HG02840 (cell line): ENCODE measurements at regions not wholly inside any gene's neighbourhood (a gene's known extent, or its start where the extent isn't known, plus 50 kb on each side); places are given as distances from the start of the nearest gene placed in this dataset.

Experiments used
- ATAC-seq: cut with Tn5 transposase; IDR thresholded peaks from one replicate; pipeline ENCODE4 v1.9.1; 2021; ENCODE audit warnings: mild to moderate bottlenecking, moderate library complexity, moderate number of reproducible peaks; ENCODE audit not compliant: unreplicated experiment, low FRiP score

DNA sequence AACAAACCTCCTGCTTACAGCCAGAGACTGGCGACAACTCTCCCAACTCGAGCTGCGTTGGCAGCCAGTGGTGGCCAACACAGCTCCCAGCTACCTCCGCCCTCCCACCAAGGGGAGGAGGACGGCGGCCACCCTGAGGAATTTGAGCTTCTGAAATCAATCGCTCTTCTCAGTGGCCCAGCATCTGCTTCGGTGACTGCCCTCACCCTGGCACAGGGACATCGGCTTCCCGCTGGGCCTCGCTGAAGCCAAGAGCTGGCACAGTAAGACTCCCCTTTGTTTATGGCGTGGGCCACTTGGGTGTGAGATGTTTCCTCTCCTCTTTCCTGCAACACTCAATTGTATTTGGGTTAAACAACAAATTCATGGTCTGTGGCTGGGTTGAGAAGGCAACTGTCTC lies 136.2 kb downstream of the ZBTB18 start:
- ATAC-seq: no peak

DNA sequence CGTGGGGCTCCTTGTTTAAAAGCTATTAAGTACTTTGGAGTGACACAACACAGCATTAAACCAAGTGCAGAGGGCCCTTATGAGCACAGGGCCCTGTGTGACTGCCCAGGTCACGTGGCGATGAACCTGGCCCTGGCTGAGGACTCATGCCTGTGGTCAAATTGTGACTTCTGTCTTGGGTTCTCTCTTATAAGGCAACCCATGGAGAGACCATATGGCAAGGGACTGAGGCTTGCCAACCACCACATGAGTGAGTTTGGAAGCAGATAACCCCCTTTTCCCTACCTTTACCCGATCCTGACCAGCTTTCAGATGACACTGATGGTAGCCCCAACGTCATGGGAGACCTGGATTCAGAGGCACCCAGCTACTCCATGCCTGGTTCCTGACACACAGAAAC lies 140.5 kb downstream of the ZBTB18 start:
- ATAC-seq: no peak

DNA sequence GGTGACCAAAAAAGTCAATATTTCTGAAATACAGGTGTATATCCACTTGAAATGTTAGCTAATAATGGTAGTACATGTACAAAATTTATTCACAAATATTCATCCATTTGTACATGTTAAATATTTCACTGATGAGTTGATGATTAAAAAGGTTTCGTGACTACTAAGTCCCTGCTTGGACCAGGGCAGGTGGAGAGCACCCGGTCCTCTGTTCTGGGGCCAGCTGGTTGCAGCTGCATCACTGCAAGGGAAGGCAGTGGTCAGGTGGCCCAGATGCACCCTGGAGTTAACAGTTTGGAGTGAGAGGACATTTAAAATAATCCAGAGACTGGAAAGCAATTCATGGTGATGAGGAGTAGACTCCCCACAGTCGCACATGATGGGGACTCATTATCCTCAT lies 141.2 kb downstream of the ZBTB18 start:
- no peak for ATAC-seq

DNA sequence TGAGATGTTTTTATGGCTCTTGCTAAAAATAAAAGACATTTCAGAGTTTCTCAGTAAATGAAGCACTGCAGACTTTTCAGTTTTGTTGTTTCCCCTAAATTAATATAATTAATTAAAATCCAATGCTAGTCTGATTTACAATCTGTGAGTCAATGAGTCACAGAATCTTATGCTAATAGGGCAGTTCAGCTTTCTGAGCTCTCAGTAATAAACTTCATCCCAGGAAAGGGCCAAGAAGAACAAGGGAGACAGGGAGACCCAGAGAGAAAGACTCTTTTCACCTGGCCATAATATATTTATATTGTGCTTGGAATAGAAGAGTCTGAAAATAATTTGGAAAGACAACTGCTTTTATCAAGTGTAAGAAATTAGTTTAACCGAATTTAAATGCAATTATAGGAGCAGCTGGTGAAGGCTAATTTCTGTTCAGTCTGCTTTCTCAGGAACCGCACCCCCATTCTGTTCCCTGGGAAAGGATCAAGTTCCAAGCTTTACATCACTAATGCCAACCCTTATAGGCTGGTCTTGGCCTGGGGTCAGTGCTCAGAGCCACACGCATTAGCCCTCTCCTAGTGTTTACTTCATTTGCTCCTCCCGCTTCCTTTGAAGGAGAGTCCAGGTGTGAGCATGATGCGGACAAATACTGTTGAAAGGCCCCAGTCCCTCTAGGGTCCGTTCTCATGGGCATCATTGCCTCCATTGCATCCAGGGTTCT lies 145.6 kb downstream of the ZBTB18 start:
- no peak for ATAC-seq

DNA sequence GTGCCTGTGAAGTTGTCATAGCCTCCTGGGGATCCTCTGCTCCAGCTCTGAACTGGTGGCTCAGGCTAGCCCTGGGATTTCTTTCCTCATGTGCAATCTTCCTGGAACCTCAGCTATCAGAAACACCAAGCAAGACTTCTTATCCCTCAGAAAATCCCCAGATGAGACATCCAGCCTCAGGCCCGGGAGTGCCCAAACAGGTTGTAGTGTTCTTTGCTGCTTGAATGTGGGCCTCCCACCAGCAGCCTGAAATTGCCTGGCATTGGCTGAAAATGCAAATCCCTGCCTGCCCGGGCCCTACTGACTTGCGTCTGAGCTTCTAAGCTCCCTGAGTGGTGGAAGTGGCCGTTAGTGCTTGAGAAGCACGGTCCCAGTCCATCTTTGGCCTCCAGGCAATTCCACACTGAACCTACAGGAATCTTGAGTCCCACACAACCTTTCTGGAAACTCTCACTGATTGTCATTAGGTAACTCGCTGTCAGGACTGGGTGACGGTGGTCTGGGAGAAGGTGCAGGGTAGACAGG lies 146.8 kb downstream of the ZBTB18 start:
- no peak for ATAC-seq

DNA sequence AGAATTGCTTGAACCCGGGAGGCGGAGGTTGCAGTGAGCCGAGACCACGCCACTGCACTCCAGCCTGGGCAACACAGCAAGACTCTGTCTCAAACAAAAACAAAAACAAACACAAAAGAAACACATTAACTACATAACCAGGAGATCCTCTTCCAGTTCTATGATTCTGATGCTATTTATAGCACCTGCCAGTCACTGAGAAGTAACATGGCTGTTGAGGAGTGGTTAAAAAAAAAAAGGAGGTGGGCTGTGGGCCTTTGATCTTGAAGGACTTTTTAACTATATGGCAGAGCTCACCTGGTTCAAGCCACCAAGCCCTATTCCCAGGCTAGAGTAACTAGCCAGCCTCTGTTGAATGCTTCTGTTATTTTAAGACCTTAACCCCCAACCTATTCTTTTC lies 148.8 kb downstream of the ZBTB18 start:
- no peak for ATAC-seq

DNA sequence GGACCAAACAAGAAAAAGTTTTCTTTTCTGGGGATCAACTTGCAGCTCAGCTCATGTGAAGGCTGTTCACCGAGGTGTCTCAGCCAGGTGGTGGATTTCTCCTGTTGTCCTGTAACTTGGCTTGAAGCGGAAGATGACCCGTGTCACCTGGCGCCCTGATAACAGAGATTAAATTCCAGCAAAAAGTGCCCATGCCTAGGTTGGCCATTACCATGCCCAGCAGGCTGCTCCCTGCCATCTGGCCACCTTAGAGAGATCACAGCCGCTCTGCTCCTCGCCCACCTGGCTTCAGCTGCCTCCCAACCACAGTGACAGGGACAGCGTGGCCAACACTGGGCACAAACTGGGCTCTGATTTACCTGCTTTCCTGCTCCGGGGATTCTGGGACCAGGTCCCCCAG lies 149.5 kb downstream of the ZBTB18 start:
- ATAC-seq: no peak

DNA sequence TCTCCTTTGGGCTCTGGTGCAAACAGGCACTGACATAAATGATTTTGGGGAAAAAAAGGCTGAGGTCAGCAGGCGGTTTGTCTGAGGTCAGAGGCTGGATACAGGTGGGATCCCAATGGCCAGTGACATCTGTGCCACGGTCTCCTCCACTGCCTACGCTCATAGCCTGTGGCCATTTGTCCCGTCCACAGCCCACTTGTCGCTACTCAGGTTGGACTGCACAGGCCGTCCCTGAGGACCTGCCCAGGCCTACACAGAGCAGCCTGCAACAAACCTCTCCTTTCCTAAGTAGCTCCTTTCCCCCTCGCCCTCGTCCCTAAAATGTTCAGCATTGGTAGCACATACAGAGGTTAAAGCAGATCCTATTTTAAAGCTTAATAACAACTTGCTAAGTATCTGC lies 150.7 kb downstream of the ZBTB18 start:
- no peak for ATAC-seq

DNA sequence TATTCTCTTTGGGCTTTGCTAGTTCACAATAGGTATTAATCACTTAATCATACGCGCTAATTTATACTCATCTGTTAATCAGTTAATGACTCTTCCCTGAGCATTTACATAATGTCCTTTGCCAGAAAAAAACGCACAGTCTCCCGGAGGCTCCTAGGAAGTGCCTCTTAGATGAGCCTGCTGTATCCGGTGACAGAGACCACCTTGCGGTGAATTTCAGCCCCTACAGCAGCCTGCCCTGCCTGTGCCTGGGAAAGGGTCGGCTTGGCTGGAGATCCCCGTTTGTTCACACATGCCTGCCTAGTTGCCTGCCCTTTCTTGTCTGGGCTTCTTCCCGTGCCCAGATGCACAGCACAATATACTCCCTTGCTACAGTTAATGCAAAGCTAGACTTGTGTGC lies 152.9 kb downstream of the ZBTB18 start:
- no peak for ATAC-seq

DNA sequence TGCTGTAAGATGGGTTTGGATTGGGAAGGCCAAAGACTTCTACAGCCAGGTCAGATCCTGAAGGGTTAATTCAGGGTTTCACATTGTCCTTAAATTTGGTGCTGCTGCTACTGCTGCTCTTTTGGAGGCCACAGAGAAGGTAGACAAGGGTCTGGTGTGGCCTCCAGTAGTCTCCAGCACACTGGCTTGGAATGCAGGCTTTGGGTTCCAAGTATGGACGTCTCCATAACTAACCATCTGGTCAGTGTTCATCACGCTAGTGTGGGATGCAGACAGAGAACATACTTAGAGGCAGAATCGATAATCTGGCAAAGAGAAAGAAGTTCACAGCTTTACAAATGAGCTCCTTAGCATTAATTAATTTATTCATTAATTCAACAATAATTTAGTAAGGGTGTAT lies 154.1 kb downstream of the ZBTB18 start:
- no peak for ATAC-seq

DNA sequence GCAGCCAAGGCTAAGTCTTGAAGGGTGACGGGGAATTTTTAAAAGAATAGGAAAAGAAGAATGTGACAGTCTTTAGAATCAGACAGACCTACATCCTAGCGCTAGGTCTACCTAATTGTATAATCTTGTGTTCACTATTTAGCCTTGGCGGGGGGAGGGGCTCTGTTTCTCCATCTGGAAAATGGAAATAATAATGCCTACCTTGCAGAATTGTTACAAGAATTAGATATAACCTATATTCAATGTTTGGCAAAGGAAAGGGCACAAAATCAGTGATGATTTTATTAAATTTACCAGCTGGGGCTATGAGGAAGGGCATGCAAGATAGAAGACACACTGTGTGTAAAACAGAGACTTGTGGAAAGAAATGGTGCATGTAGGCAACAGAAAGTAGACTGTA lies 154.8 kb downstream of the ZBTB18 start:
- ATAC-seq: no peak

DNA sequence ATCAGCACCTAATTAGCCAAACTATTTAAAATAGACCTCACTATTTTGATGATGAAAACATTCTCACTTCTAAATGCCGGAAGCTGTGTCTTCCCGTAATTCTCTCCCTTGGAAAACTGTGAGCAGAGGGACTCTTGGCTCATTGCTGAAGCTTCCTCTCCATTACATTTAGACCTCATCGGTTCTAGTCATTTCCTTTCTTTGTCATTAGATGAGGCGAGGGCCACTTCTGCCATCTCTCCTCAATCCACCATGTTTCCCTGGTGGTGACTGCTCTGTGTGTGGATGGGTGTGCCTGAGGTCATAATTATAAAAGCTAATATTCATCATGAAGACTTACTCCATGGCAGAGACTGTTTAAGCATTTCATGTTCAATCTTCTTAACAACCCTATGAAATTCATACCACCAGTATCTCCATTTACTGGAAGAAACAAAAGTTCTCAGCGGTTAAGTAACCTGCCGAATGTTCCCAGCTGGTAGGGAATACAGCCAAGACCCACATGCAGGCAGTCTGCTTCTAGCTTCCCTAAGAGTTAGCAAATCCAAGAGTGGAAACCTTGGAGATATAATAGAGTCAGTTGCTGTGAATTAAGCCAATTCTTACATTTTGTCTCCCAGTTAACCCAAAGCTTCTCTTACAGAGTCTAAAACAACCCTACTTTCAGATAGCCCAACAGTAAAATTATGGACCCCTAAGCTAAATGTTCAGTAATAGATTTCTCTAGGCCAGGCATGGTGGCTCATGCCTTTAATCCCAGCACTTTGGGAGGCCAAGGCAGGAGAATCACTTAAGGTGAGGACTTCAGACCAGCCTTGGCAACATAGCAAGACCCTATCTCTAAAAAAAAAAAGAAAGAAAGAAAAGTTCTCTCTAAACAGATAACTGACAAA lies 156.2 kb downstream of the ZBTB18 start:
- no peak for ATAC-seq

DNA sequence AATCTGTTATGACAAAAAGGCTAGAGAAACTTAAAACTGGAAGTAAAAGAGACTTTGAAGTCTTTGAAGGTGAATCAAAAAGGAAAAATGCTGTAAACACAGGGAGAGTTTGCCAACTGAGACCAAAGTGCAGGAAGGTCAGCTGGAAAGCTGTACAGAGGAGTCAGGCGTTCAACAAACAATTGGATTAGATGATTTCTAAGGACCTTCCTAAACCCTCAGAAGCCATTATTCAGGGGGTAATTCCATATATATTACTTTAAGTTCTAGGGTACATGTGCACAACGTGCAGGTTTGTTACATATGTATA lies 156.8 kb downstream of the ZBTB18 start:
- no peak for ATAC-seq

DNA sequence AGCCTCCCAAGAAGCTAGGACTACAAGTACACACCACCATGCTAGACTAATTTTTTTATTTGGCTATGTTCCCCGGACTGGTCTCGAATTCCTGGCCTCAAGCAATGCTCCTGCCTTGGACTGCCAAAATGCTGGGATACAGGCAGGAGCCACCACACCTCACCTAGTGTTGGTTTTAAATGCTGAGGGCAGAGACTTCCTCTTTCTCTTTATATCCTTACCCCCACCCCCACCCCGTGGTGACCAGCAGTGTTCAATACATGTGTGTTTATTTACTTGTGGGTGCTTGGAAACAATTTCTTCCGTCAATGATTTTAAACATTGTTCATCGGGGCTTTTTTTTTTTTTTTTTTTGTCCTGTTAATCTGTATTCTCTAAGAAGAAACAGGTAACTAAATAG lies 158.9 kb downstream of the ZBTB18 start:
- no peak for ATAC-seq

DNA sequence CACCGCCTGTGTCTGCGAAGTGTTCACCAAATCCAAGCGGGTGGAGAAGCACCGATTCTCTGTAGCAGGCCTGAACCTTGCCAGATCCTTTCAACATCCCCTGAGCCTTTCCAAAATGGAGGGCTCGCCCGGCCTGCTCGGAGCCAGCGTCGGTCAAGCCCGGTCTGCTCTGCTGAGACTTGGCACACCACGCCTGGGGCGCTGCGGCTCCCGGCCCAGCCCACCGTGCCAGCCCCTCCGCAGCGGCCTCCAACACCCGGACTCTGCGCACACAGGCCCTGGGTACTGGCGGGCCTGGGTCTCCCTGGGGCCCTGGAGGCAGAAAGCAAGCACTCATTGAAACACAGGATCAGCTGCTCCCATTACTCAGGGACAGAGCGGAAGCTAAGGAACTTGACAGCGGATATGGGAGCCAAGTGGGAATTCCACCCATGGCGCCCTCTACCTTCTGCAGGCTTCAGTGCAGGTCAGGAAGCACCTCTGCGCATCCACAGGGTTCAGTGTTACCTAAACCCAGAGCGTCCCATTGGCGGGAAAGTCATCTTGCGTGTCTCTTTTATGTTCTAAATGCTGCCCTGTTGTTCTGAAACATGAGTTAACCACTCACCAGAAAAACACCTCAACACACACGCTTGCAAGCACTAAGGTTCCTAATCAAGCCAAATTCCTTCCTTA lies 159.9 kb downstream of the ZBTB18 start:
- no peak for ATAC-seq

DNA sequence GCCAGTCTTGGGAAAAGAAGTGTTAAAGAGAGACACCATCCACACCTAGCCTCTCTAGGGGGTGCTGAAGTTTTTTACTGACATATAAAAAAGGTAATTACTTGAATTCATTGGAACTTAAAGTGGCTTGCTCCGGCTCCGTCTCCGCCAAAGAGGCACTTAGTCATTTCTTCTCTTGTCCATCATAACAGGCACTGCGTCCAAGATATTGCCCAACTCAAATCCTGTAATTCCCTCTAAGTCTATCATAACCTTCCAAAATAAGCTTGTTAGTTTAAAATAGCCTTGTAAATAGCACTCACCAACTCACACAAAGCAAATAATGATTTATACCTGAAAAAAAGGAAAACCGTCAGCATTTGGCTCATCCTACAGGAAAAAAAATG lies 160.5 kb downstream of the ZBTB18 start:
- ATAC-seq: no peak

DNA sequence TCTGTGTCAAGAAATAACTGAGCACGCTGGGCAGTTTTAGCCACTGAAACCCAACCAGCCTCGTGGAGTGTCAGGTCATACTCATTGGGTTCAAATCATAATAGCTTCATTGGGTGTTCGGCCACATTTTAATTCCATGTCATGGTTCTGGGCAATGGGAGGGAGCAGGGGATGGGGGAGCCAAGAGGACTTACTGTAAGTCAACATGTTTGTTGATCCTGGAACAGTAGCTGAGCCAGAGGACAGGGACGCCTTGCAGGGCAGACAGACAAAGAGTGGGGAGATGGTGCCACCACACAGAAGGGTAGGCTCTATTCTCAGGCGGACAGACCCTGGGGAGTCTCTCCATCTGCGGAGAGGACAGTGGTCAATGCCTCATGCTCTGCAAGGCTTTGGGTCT lies 161.1 kb downstream of the ZBTB18 start:
- ATAC-seq: no peak

DNA sequence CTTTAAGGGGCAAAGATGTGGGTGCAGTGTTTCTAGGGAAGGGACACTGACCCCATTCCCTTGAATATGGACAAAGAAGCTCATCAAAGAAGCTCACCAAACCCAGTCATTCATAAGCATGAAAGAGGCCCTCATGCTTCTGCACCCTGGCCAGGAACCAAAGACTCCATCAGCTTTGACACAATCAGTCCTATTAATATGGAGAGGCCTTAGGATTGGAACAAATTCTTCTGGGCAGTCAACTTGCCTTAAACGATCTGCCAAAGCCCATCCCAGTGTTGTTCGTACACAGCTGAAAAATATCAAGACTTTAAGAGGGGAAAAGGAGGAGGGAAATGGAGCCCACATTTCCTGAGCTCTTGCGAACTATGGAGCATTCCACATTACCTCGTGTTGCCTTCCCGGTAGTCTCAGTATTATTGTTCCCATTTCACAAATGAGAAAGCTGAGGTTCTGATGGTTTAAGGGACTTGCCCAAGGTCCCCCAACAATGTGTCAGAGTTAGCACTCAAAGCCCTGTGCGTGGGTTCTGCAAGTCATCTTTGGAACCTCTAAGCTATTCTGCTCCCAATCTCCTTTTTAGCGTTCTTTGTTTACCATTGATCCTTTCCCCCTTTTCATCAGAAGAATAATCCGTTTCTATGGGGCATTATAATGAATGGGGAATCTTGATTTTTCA lies 161.9 kb downstream of the ZBTB18 start:
- ATAC-seq: no peak

DNA sequence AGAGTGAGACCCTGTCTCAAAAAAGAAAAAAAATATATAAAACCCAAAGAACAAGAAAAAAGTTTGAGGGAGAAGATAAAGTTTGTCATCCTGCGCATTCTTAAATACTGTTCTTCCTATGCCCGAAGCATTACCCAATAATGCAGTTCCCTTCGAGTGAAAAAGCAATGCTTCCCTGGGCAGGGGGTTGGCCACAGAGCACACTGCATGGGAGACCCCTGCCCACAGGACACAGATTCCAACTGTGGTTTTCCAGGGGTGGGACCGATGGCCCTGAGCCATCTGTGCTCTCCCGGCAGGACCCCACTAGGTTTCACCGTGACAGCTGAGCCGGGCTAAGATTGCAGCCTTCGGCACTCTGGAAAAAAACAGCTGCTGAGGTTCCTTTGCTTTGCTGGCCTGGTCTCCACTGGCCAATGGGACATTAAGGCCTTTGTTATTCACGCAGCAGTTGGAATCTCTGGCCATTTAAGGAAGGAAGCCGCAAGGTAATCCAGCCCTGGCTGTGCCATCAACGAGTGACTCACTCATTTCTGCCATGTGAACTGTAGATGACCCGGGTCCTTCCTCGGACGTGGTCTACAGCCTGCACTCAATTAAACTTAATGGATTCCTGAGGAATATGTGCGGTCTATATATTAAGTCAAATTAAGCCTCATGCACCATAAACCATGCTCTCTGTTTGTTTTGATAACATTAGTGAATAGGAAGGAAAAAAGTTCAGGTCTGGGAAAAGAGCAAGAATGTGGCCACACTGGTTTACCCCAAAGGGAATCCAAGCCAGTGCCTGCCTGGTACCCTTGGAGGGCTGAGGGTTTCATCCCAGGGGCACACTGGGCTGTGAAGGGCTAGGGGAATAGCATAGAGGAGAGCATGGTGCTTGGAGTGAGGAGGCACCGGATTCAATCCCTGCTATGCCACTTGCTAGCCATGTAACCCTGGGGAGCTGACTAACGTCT lies 163.2 kb downstream of the ZBTB18 start:
- ATAC-seq: no peak

DNA sequence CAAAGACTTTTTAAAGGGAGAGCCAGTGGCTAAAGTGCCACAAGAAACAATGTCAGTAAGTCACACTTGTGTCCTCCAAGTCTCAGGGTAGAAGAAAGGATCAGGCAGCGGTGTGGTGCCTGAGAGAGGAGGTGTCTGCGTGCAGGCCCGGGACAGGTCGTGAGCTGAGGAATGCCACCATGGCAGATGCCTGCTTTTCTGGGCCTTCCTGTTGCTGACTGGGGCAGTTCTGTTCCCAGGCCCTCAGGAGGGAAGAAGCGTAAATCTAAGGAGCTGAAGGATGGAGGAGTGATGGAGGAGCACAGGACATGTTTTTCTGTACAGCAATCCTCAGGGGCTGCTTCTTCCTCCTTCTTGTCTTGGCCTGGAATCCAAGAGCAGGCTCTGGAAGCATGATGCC lies 165.8 kb downstream of the ZBTB18 start:
- no peak for ATAC-seq
